Spleen (tissue), 11 donors: ENCODE measurements at regions not wholly inside any gene's neighbourhood (a gene's known extent, or its start where the extent isn't known, plus 50 kb on each side); places are given as distances from the start of the nearest gene placed in this dataset.

Experiments
- DNase-seq: peaks from one replicate; pipeline ENCODE4 v3.0.0-alpha.2; 2020
- H3K27ac ChIP-seq, 8 donors: fragments of 200-600 bp; sonication (generic) in 7 of 8; 1 replicate in 4 of 8; 2 replicates in 4 of 8; pipeline versions ENCODE4 v1.5.0 to v1.8.0; 2016 to 2021; ENCODE audit warnings: inconsistent platforms in 4 of 8, mild to moderate bottlenecking in 4 of 8, moderate library complexity in 1 of 8
- H3K27me3 ChIP-seq, 7 donors: fragments of 200-600 bp; sonication (generic) in 6 of 7; replicated peaks in 1 of 7; 1 replicate in 4 of 7; 2 replicates in 3 of 7; pipeline versions ENCODE4 v1.5.0 to v1.8.0; 2016 to 2021; ENCODE audit warnings: inconsistent platforms in 3 of 7, mild to moderate bottlenecking in 1 of 7
- H3K36me3 ChIP-seq, 6 donors: fragments of 200-600 bp; sonication (generic) in 5 of 6; 1 replicate in 4 of 6; 2 replicates in 2 of 6; pipeline versions ENCODE4 v1.5.0 to v1.8.0; 2016 to 2021; ENCODE audit warnings: inconsistent platforms in 2 of 6
- H3K4me1 ChIP-seq, 6 donors: fragments of 200-600 bp; sonication (generic) in 5 of 6; 1 replicate in 3 of 6; 2 replicates in 3 of 6; pipeline versions ENCODE4 v1.5.0 to v1.8.0; 2016 to 2021; ENCODE audit warnings: inconsistent platforms in 3 of 6
- H3K4me3 ChIP-seq, 8 donors: fragments of 200-600 bp; sonication (generic) in 7 of 8; 1 replicate in 4 of 8; 2 replicates in 4 of 8; pipeline versions ENCODE4 v1.5.0 to v1.8.0; 2016 to 2021; ENCODE audit warnings: inconsistent platforms in 4 of 8, mild to moderate bottlenecking in 4 of 8, moderate library complexity in 2 of 8
- H3K9me3 ChIP-seq, 8 donors: fragments of 200-600 bp; sonication (generic) in 7 of 8; 1 replicate in 4 of 8; 2 replicates in 4 of 8; pipeline versions ENCODE4 v1.5.0 to v1.8.0; 2016 to 2021; ENCODE audit warnings: inconsistent platforms in 4 of 8
- CTCF ChIP-seq, 11 experiments: fragments of 200-600 bp in 7 of 11; fragments of 450-650 bp in 4 of 11; sonication (generic) in 4 of 11; IDR thresholded peaks in 8 of 11; conservative IDR thresholded peaks in 3 of 11; 1 replicate in 7 of 11; 2 replicates in 4 of 11; pipeline versions ENCODE4 v1.4.0 to v1.8.0; 2016 to 2021; ENCODE audit warnings: antibody characterized with exemption in 11 of 11, inconsistent platforms in 4 of 11, mild to moderate bottlenecking in 1 of 11
- POLR2A ChIP-seq, 3 donors: fragments of 450-650 bp; IDR thresholded peaks; one replicate each; pipeline ENCODE4 v1.5.1; 2017; ENCODE audit warnings: antibody characterized with exemption in 3 of 3, mild to moderate bottlenecking in 1 of 3
- POLR2AphosphoS5 ChIP-seq, 3 donors: sonication (generic); formaldehyde crosslinking; IDR thresholded peaks; one replicate each; pipeline ENCODE4 v1.5.1; 2017; ENCODE audit warnings: antibody characterized with exemption in 3 of 3
- WGBS, 5 donors: extraction: QIAGEN DNeasy Blood & Tissue Kit in 3 of 5; methylation state at CpG; one replicate each; pipeline versions ENCODE4 v1.1.5 to v1.1.7; 2013 to 2018; 5-methylcytosine and 5-hydroxymethylcytosine counted together
- intact Hi-C: fragments of 100-400 bp; cut with DNase I; formaldehyde crosslinking; loops from one replicate; pipeline ENCODE4 v1.15.0; 2023; ENCODE audit warnings: low total_unique reads
- donor health status: healthy with polysubstance abuse.
- donor health status: DM: no; HTN: no; CAD: no; lungs with moderate emphysema.
- donor health status: DM: no; HTN: no; CAD: no.
- donor health status: Bipolar disorder and iron deficiency.
- donor health status: healthy.
- donor health status: DM: no; HTN: no; CAD: no.
- donor health status: DM: yes; HTN: yes; CAD: no.

DNA sequence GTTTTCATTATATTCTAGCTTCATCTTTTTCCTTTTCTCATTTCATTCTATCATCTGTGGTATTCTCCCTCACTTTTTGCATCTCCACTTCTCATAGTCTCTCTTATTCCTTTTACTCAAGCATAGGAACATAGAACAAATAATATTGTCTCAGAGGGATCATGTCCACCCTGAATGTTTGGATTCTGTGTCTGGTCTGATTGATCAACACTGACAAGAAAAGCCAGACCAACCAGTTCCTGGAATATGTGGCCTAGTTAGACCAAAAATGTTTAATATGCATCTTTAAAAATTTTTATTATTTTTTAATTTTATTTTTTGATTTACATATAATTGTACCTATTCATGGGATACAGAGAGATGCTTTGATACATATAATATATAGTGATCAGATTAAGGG, 212.0 kb upstream of the ALCAM start:
- Histone ChIP-seq H3K4me3 (no peak overlapping the region), H3K4me1 (no peaks in the 10 kb centered on the region), H3K27me3 (no peaks in the 10 kb centered on the region), H3K36me3 (no peaks in the 10 kb centered on the region), H3K9me3 (no peaks in the 10 kb centered on the region), H3K27ac (no peak overlapping the region)
- TF ChIP-seq POLR2AphosphoS5 (IDR thresholded peaks at IDR 0.05) = no peak
- TF ChIP-seq POLR2A (IDR thresholded peaks at IDR 0.05) = no peak
- no peak for TF ChIP-seq CTCF (IDR thresholded peaks at IDR 0.05 in 8 of 11, conservative IDR thresholded peaks at IDR 0.05 in 3 of 11)
- intact Hi-C loops = no loop called here
- no peak for DNase-seq

GRCh38 chr3:105157067-105157765, 209.5 kb upstream of the ALCAM start:
- WGBS, 5 donors = 82 to 94% (median 90%) methylated on average over 5 of the region's 5 CpGs
- H3K27me3 ChIP-seq = no peaks in the 10 kb centered on the region
- H3K9me3 ChIP-seq = no peaks in the 10 kb centered on the region

GRCh38 chr3:105157766-105158085, 209.0 kb upstream of the ALCAM start:
- Histone ChIP-seq H3K9me3 (no peaks in the 10 kb centered on the region), H3K27ac (no peak overlapping the region), H3K4me3 (no peak overlapping the region), H3K36me3 (no peaks in the 10 kb centered on the region), H3K27me3 (no peaks in the 10 kb centered on the region), H3K4me1 (no peaks in the 10 kb centered on the region)
- TF ChIP-seq POLR2AphosphoS5 (IDR thresholded peaks at IDR 0.05) (no peak), CTCF (IDR thresholded peaks at IDR 0.05 in 8 of 11, conservative IDR thresholded peaks at IDR 0.05 in 3 of 11) (no peak), POLR2A (IDR thresholded peaks at IDR 0.05) (no peak)
- WGBS, 5 donors = 71 to 91% (median 75%) methylated on average over 3 of the region's 3 CpGs
- no peak for DNase-seq
- intact Hi-C loops = no loop called here

More at GRCh38 chr3:105157067-105157765, 209.5 kb upstream of the ALCAM start:
- H3K4me1 ChIP-seq = no peaks in the 10 kb centered on the region
- intact Hi-C loops = no loop called here
- no peak overlapping the region for H3K4me3 ChIP-seq
- H3K36me3 ChIP-seq = no peaks in the 10 kb centered on the region
- no peak for DNase-seq
- H3K27ac ChIP-seq = no peak overlapping the region
- no peak for TF ChIP-seq CTCF (IDR thresholded peaks at IDR 0.05 in 8 of 11, conservative IDR thresholded peaks at IDR 0.05 in 3 of 11)
- no peak for TF ChIP-seq POLR2A (IDR thresholded peaks at IDR 0.05)
- no peak for TF ChIP-seq POLR2AphosphoS5 (IDR thresholded peaks at IDR 0.05)

DNA sequence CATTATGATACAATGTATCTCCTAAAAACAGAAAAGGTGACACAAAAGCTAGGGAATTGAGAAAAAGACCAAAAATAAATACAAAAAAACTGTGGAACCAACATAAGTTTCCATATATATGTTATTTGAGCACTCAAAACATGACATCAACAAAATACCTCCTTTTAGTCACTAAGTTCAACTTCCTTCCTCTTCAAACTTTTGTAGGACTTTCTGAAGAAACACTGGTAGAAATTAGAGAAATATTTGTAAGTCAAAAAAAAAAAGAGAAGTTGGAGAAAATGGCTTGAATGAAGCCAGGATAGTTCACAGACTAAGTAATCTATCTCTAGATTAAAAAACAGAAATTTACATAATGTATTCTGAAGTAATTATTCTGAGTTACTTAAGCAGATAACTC, 208.4 kb upstream of the ALCAM start:
- TF ChIP-seq CTCF (IDR thresholded peaks at IDR 0.05 in 8 of 11, conservative IDR thresholded peaks at IDR 0.05 in 3 of 11) (no peak), POLR2AphosphoS5 (IDR thresholded peaks at IDR 0.05) (no peak), POLR2A (IDR thresholded peaks at IDR 0.05) (no peak)
- Histone ChIP-seq H3K27me3 (no peaks in the 10 kb centered on the region), H3K9me3 (no peaks in the 10 kb centered on the region), H3K27ac (no peak overlapping the region), H3K4me3 (no peak overlapping the region), H3K36me3 (no peaks in the 10 kb centered on the region), H3K4me1 (no peaks in the 10 kb centered on the region)
- DNase-seq = no peak
- intact Hi-C loops = no loop called here
